Lower leg skin (tissue), 3 donors: ENCODE measurements at regions not wholly inside any gene's neighbourhood (a gene's known extent, or its start where the extent isn't known, plus 50 kb on each side); places are given as distances from the start of the nearest gene placed in this dataset.

Experiments
- POLR2A ChIP-seq, 2 donors: fragments of 450-650 bp; IDR thresholded peaks; one replicate each; pipeline ENCODE4 v1.6.1; 2016 to 2017; ENCODE audit warnings: antibody characterized with exemption in 2 of 2, mild to moderate bottlenecking in 1 of 2, moderate library complexity in 1 of 2
- TF ChIP-seq, protein P1 (sequence below), 3 donors: fragments of 450-650 bp; IDR thresholded peaks; one replicate each; pipeline ENCODE4 v1.5.1; 2016; ENCODE audit warnings: antibody characterized with exemption in 3 of 3, mild to moderate bottlenecking in 3 of 3, moderate library complexity in 2 of 3

DNA sequence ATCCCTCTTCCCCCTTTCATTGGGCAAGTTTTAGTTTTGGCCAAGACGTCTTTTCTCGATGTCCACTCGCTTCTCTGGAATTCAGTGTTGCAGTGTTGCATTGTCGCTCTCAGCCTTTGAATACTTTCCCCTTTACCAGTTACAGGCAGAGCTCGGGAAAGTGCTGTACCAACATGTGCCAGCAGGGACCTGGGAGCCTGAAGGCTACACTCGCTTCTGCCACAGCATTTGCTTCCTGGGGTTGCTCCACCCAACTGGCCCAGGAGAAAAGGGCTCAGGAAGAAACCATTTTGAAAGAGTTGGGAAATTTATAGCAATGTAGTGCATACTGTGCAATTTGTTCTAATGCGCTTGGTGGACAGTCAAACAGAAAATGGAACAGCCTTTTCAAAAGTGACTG lies 78.6 kb downstream of the LINC00237 start:
- no peak for TF ChIP-seq POLR2A (IDR thresholded peaks at IDR 0.05)
- TF ChIP-seq, protein P1, sequence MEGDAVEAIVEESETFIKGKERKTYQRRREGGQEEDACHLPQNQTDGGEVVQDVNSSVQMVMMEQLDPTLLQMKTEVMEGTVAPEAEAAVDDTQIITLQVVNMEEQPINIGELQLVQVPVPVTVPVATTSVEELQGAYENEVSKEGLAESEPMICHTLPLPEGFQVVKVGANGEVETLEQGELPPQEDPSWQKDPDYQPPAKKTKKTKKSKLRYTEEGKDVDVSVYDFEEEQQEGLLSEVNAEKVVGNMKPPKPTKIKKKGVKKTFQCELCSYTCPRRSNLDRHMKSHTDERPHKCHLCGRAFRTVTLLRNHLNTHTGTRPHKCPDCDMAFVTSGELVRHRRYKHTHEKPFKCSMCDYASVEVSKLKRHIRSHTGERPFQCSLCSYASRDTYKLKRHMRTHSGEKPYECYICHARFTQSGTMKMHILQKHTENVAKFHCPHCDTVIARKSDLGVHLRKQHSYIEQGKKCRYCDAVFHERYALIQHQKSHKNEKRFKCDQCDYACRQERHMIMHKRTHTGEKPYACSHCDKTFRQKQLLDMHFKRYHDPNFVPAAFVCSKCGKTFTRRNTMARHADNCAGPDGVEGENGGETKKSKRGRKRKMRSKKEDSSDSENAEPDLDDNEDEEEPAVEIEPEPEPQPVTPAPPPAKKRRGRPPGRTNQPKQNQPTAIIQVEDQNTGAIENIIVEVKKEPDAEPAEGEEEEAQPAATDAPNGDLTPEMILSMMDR (IDR thresholded peaks at IDR 0.05) = no peak
